ENCODE measurements at regions not wholly inside any gene's neighbourhood (a gene's known extent, or its start where the extent isn't known, plus 50 kb on each side); places are given as distances from the start of the nearest gene placed in this dataset.

GRCh38 chr17:70259400-70259799 is 90.1 kb downstream of the KCNJ2 start:
- H3K4me3 ChIP-seq, result no peak overlapping the region
- H3K27ac ChIP-seq, result no peak overlapping the region
- WGBS (ENCODE audit: missing lambda C conversion rate), result 31% methylated on average over 3 of the region's 3 CpGs
- H3K9me3 ChIP-seq, result no peaks in the 10 kb centered on the region
- FAIRE-seq (no peak), DNase-seq (ENCODE audit: low read depth in 1 of 2, low spot score in 1 of 2) (no peak), ATAC-seq (no peak)
- TF ChIP-seq CEBPB (IDR thresholded peaks at IDR 0.05) (no peak), MAZ (IDR thresholded peaks at IDR 0.05; ENCODE audit: borderline replicate concordance, low read depth, low read length) (no peak), HOXA7 (CRISPR knock-in tag; IDR thresholded peaks at IDR 0.05) (no peak), CHD2 (IDR thresholded peaks at IDR 0.05; ENCODE audit: low read length, partially characterized antibody) (no peak), PBX3 (IDR thresholded peaks at IDR 0.05) (no peak), RCOR1 (IDR thresholded peaks at IDR 0.05; ENCODE audit: low read depth, low read length) (no peak), EHF (CRISPR knock-in tag; IDR thresholded peaks at IDR 0.05) (no peak), NFE2L2 (conservative IDR thresholded peaks at IDR 0.05; ENCODE audit: low read length) (no peak), HDAC2 (IDR thresholded peaks at IDR 0.05) (no peak), BHLHE40 (IDR thresholded peaks at IDR 0.05; ENCODE audit: low read depth, low read length) (no peak), KDM1A (IDR thresholded peaks at IDR 0.05; ENCODE audit: low read depth) (no peak), ZNF302 (CRISPR knock-in tag; IDR thresholded peaks at IDR 0.05) (no peak)
- ChIA-PET POLR2A (no interaction called here), CTCF (interaction anchor here (2.1 kb wide), 1 partner anchor 9 kb away, joined by 5 read pairs; no protein-coding TSS in a partner anchor)
- no peaks in the 10 kb centered on the region for H3K4me1 ChIP-seq
- H3K4me2 ChIP-seq, result no peak overlapping the region

DNA sequence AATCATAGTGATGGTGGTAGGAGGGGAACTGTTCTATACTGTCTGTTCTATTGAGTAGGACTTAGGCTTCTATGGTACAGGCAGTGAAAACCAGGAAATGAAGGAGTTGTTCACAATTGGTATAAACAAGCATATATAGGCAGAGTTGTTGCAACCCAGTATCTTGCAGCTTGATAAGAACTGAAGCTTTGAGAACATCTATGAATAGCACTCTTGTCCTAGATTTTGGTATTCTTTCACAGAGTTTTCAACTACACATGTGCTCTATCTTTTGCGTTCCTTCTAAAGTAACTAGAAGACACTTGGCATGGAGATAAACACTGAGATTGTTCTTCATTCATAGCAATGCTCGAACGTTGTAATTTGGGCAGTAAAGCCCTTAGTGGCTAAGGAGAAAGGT is 91.8 kb downstream of the KCNJ2 start:
- DNase-seq (ENCODE audit: low read depth in 1 of 2, low spot score in 1 of 2) (no peak), FAIRE-seq (no peak), ATAC-seq (no peak)
- Histone ChIP-seq H3K4me1 (no peaks in the 10 kb centered on the region), H3K9me3 (no peaks in the 10 kb centered on the region), H3K4me3 (no peak overlapping the region), H3K27ac (no peak overlapping the region), H3K4me2 (no peak overlapping the region)
- WGBS (ENCODE audit: missing lambda C conversion rate), result 53% methylated on average over 3 of the region's 3 CpGs
- ChIA-PET CTCF (interaction anchor here (0.6 to 1.7 kb wide), 4 partner anchors 13 to 654 kb away, joined by 3 to 5 read pairs (median 4); no protein-coding TSS in a partner anchor), POLR2A (no interaction called here)
- TF ChIP-seq ESRRA (IDR thresholded peaks at IDR 0.05; ENCODE audit: borderline replicate concordance, low read length), result no peak
- TF ChIP-seq ATOH8 (CRISPR knock-in tag; IDR thresholded peaks at IDR 0.05; ENCODE audit: low read depth), result no peak
- TF ChIP-seq CBX8 (IDR thresholded peaks at IDR 0.05), result no peak
- TF ChIP-seq MYC (IDR thresholded peaks at IDR 0.05; ENCODE audit: borderline replicate concordance, low read length), result no peak
- TF ChIP-seq EHMT2 (IDR thresholded peaks at IDR 0.05; ENCODE audit: low read depth), result no peak
- TF ChIP-seq POLR2AphosphoS2 (conservative IDR thresholded peaks at IDR 0.05; ENCODE audit: low read length), result no peak

DNA sequence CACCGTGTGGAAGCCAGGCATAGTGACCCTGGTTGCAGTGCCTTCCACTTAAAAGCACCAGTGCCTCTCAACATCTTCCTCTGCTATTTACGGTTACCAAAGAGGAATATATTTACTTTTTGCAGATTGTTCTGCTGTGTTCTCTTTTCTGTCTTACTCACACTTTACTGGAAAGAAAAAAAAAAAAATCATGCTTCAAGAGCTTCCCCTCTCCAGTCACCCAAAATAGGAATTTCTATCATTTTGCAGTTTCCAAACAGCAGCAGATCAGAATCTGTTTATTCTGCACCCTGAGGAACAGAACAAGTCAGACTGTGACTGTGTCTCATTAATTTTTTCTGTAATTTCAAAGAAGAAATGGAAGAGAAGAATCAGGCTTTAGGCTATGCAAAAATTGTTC is 96.1 kb downstream of the KCNJ2 start:
- no peak overlapping the region for H3K4me3 ChIP-seq
- TF ChIP-seq RAD21 (conservative IDR thresholded peaks at IDR 0.05 in 1 of 2, IDR thresholded peaks at IDR 0.05 in 1 of 2), result no peak
- TF ChIP-seq, protein P1, sequence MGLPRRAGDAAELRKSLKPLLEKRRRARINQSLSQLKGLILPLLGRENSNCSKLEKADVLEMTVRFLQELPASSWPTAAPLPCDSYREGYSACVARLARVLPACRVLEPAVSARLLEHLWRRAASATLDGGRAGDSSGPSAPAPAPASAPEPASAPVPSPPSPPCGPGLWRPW (IDR thresholded peaks at IDR 0.05), result no peak
- TF ChIP-seq EHMT2 (IDR thresholded peaks at IDR 0.05; ENCODE audit: low read depth), result no peak
- no peak for TF ChIP-seq HDAC2 (IDR thresholded peaks at IDR 0.05)
- no peak for TF ChIP-seq NPAS2 (CRISPR knock-in tag; IDR thresholded peaks at IDR 0.05; ENCODE audit: borderline replicate concordance)
- TF ChIP-seq HOXB5 (CRISPR knock-in tag; IDR thresholded peaks at IDR 0.05), result no peak
- TF ChIP-seq KDM5A (IDR thresholded peaks at IDR 0.05), result no peak
- TF ChIP-seq FOXS1 (CRISPR knock-in tag; IDR thresholded peaks at IDR 0.05), result no peak
- no peak for ATAC-seq
- no peak overlapping the region for H3K4me2 ChIP-seq
- POLR2A ChIA-PET, result no interaction called here
- DNase-seq (ENCODE audit: low read depth in 1 of 2, low spot score in 1 of 2), result no peak
- no peaks in the 10 kb centered on the region for H3K9me3 ChIP-seq
- CTCF ChIA-PET, result interaction anchor here (0.6 to 1.5 kb wide), 2 partner anchors 11 to 786 kb away, joined by 3 to 4 read pairs; no protein-coding TSS in a partner anchor
- no peak overlapping the region for H3K27ac ChIP-seq
- no peaks in the 10 kb centered on the region for H3K4me1 ChIP-seq
- 33% methylated on average over 2 of the region's 2 CpGs for WGBS (ENCODE audit: missing lambda C conversion rate)
- no peak for FAIRE-seq
